HL-60/S4 (cell line): ENCODE measurements at regions not wholly inside any gene's neighbourhood (a gene's known extent, or its start where the extent isn't known, plus 50 kb on each side); places are given as distances from the start of the nearest gene placed in this dataset.

ENCODE experiments used
- in situ Hi-C: fragments of 300-500 bp; cut with MboI; formaldehyde crosslinking; loops from 2 replicates; pipeline ENCODE4 v1.14.3; 2022; ENCODE audit warnings: low sequenced_read_pairs

- in situ Hi-C loops: no loop called here
Measured at GRCh38 chr13:47632311-47632710, 368.8 kb downstream of the SUCLA2 start.

DNA sequence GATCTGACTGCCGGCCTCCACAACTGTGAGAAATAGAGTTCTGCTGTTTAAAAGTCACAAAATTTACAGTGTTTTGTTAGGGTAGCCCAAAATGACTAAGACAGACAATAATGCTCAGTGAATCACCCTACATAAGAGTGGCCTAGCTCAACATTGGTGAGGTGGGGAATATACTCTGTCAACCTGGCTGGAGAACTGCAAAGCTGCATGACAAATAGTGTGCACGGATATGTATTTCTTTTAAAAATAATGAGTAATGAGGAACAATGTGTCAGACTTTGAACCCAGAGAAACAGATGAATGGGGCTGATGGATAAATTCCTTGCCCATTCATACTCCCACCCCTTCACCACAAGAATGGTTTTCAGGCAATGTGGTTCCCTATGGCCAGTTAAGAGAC, 372.4 kb downstream of the SUCLA2 start:
- in situ Hi-C loops: no loop called here

- in situ Hi-C loops: no loop called here
Measured at GRCh38 chr13:47623862-47624261, 377.2 kb downstream of the SUCLA2 start.

DNA sequence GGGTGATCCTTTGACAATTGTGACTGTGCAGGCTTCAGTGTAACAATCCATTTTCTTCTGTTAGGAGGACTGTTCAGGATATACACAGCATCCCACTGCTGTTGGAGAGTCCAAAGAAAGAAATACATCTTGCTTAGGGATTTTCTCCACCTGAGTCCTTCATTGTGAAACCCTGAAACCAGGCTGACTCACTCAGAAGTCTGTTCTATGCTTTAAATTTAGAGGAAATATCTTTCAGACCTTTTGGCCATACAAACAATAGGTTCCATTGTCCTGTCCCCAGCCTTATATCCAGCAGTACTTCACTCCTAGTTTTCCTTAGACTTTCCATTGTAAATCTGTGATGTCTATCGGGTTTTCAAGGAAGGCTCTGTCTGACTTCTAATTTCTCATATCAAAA, 379.1 kb downstream of the SUCLA2 start:
- in situ Hi-C loops: no loop called here

GRCh38 chr13:47611664-47612288, 389.3 kb downstream of the SUCLA2 start:
- in situ Hi-C loops: no loop called here

DNA sequence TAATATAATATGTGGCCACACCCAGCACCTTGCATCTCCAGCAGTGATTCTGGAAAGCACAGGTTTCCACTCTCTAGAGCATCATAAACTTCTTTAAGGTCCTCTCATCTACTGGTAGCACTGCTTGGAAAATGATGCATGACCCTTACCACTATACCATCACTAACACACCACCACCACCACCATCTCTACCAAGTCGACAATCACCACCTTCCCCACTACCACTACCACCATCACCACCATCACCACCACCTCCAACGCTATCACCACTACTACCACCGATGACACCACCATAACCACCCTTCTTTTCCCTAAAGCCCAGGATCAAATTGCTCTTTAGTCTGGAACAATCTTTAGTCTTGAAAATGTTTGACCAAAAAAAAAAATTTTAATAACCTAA, 390.4 kb downstream of the SUCLA2 start:
- in situ Hi-C loops: no loop called here

- in situ Hi-C loops: no loop called here
Measured at GRCh38 chr13:47603365-47603764, 397.7 kb downstream of the SUCLA2 start.

DNA sequence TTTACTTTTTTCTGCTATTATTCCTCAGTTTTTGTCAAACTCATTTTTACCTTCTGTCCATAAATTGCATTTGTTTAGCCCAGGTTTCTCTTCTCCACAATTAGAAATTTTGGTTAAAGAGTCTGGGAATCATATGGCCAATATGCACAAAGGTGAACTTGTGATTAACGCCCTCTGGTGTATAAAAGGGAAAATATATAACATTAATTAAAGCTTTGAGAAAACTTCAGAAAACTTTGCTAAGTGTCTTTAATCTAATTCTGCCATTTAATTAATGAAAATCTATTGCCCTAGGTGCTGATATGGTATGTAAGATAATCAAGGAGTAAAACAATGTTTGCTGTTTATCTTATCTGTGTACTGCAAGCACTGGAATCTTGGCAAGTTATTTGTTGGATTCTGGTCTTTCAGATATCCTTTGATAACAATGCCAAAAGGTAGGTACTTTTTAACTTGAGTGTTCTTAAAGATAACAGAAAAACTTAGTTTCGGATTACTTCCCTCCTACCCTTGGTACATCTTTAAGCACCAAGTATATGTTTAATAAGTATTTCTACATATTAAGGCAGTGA, 402.6 kb downstream of the SUCLA2 start:
- in situ Hi-C loops: no loop called here

- in situ Hi-C loops: no loop called here
Measured at GRCh38 chr13:47594833-47595232, 406.2 kb downstream of the SUCLA2 start.

GRCh38 chr13:47592256-47592655, 408.8 kb downstream of the SUCLA2 start:
- in situ Hi-C loops: no loop called here

DNA sequence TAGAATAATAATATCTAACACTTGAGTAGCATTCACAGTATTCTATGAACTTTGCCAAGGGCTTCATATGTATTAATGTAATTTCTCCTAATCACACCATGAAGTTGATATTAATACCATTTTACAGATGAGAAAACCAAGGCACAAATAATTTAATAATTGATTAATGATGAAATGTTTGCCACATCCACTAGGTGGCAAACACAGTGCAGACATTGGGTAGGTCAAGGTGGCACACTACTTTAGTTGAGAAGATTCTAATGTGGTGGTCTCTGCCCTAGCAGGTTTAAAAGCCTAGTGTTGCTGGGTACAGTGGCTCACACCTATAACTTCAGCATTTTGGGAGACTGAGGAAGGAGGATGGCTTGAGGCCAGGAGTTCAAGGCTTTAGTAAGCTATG, 412.4 kb downstream of the SUCLA2 start:
- in situ Hi-C loops: no loop called here

DNA sequence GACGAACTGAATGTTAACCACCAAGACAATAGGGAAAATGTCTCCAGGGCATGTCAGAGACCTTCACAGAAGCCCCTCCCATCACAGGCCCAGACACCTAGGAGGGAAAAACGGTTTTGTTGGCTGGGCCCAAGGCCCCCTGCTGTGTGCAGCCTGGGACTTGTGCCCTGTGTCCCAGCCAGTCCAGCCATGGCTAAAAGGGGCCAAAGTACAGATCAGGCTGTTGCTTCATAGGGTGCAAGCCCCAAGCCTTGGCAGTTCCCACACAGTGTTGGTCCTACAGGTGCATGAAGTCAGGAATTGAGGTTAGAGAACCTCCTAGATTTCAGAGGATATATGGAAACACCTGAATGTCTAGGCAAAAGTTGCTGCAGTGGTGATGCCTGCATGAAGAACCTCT, 428.7 kb downstream of the SUCLA2 start:
- in situ Hi-C loops: no loop called here

DNA sequence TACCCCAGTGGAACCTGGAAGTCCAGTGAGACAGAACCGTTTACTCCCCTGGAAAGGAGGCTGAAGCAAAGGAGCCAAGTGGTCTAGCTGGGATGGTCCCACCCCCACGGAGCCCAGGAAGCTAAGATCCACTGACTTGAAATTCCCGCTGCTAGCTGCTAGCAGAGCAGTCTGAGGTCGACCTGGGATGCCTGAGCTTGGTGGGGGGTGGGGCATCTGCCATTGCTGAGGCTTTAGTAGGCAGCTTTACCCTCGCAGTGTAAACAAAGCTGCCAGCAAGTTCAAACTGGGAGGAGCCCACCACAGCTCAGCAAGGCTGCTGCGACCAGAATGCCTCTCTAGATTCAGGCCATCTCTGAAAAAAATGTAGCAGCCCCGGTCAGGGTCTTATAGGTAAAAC, 437.0 kb downstream of the SUCLA2 start:
- in situ Hi-C loops: no loop called here

- in situ Hi-C loops: no loop called here
Measured at GRCh38 chr13:47556703-47557102, 444.4 kb downstream of the SUCLA2 start.

DNA sequence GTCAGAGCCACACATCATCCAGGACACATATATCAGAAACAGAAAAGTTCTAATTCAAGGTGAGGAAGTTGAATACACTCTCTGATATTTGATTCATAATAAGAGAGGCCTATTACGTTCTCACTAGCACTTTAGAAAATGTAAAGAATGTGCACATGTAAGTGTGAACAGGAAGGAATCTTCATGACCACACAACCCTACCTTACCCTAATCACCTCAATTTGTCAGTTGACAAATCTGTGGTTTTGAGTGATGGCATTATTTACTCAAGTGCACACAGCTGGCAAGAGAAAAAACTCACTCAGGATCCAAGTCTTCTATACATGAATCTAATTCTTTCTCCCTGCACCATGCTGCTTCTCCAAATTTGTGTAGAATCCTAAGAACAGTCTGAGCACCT, 445.8 kb downstream of the SUCLA2 start:
- in situ Hi-C loops: no loop called here

DNA sequence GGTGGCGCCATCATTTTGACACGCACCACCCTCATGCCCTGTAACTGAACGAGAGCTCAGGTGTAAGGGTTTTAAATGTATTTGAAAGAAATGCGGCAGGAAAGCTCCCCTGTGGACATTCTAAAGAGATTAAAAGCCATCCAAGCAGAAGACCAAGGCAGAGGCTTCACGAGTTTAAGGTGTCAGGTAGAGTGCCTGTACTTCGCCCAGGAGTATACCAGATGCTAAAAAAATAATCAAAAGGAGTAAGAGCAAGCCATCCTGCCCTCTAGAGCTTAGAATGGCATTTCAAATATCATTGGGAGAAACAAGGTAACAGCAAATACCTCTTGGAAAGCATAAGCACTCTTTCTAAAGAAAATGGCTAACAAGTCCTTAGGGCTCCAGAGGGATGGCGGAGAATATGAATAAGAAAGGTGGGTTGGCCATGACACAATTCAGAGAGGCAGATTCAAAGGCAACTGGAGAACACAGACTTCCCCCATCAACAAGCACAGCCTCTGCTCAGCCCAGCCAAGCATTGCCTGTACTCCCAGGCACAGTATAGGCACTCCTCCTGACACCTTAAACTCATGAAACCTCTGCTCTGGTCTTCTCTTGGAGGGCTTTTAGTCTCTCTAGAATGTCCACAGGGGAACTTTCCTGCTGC, 447.6 kb downstream of the SUCLA2 start:
- in situ Hi-C loops: no loop called here

- in situ Hi-C loops: no loop called here
Measured at GRCh38 chr13:47549219-47549752, 451.8 kb downstream of the SUCLA2 start.

DNA sequence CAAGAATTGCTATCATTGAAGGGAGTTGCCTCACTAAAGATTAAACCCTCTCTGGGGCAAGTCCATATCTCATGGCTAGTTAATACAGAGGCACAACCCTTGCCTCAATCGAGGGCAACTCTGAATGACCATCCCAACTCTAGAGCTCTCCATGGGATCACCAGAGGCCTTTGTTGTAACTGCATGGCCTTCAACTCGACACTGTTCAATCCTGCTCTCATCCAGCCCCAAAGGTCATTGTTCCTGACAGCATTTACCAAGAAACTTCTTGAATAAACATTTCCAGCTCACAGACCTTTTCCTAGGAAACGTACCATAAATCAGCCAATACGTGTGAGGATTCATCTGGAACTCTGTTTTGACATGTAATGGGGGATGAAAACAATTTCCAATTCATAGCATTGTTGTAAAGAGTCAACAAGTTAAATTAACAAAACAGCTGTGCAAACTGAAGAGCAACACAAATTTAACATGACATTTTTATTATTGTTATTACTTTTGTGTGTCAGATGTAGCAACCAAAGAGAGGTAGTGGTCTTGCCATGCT, 452.7 kb downstream of the SUCLA2 start:
- in situ Hi-C loops: no loop called here

- in situ Hi-C loops: no loop called here
Measured at GRCh38 chr13:47546391-47547225, 454.5 kb downstream of the SUCLA2 start.

DNA sequence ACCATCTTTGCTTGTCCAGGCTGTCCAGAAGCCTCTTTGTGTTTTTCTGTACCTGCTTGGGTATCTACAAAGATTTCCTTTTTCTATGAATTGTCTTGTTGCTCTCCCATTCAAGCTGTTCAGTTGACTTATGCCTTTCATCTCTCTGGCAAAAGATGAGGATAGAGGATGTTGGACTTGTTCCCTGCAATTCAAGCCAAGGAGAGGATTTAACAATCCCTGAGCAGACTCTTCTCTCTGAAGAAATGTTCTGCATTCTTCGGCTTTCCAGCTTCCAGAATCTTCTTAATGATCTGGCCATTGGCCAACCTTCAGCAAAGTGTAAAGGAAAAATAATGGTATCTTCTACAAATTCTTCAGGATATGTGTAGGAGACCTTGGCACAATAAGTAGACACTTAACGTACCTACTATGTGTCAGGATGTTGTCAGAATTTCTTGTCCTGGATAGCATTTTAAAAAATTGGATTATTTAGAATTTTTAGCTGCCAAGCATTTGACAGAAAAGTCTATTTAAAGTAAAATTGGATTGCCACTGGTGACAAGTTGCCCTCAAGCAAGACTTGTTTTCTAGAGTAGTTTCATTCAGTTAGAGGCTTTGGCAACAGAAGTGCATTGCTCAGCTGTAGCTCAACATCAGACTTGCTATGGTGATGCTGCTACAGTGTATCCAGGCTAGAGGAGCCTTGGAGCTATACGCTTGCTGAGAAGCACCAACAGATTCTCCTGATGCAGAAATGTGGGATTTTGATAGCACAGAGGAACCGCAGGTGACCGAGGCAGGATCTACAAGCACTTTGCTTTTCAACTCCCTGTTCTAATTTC, 455.7 kb downstream of the SUCLA2 start:
- in situ Hi-C loops: no loop called here
